ENCODE measurements at regions not wholly inside any gene's neighbourhood (a gene's known extent, or its start where the extent isn't known, plus 50 kb on each side); places are given as distances from the start of the nearest gene placed in this dataset.

- no peak overlapping the region for H3K4me3 ChIP-seq (replicated peaks in 1 of 3; ENCODE audit: insufficient read depth in 1 of 3, low read depth in 2 of 3, low read length in 3 of 3)
- H3K4me1 ChIP-seq (ENCODE audit: insufficient read depth, low read length): peaks cover 32% of the 10 kb centered on the region
- no peaks in the 10 kb centered on the region for H3K36me3 ChIP-seq (replicated peaks in 1 of 2; ENCODE audit: control insufficient read depth in 1 of 2, insufficient read depth in 2 of 2, low read length in 2 of 2)
- in situ Hi-C loops (cut with HindIII; ENCODE audit: extremely low pct_ligation_motif_present, low pct_unique_long_range_greater_than_20kb): no loop called here
- CTCF ChIA-PET (ENCODE audit: low intra/inter-chr PET ratio, low total read pairs): no interaction called here
- H3K27ac ChIP-seq (ENCODE audit: extremely low read length, insufficient read depth, low read length): no peak overlapping the region
- H2AFZ ChIP-seq (ENCODE audit: low read length): no peak overlapping the region
- H3K9me3 ChIP-seq (ENCODE audit: low read length): no peaks in the 10 kb centered on the region
- no TSS peak for BruUV-seq (replicated peaks)
- no peak for ATAC-seq
- no peaks in the 10 kb centered on the region for H3K79me2 ChIP-seq (ENCODE audit: insufficient read depth, low read length)
- intact Hi-C loops (cut with micrococcal nuclease; ENCODE audit: unreplicated experiment): no loop called here
- H3K4me2 ChIP-seq (ENCODE audit: low read depth, low read length): no peak overlapping the region
- POLR2A ChIA-PET: no interaction called here
- no peaks in the 10 kb centered on the region for H3K27me3 ChIP-seq (ENCODE audit: control insufficient read depth in 1 of 2, insufficient read depth in 2 of 2, low read length in 2 of 2)
- TF ChIP-seq TEAD2 (CRISPR knock-in tag; IDR thresholded peaks at IDR 0.05) (no peak), PCBP2 (optimal IDR thresholded peaks at IDR 0.05; ENCODE audit: low read depth, low read length, poor library complexity, severe bottlenecking) (peak; percentile 67), HNRNPK (IDR thresholded peaks at IDR 0.05; ENCODE audit: low read depth, low read length, poor library complexity, severe bottlenecking) (peak; percentile 100), PCBP1 (IDR thresholded peaks at IDR 0.05; ENCODE audit: borderline replicate concordance, low read depth, low read length) (peak; percentile 95)
- no peak for DNase-seq (ENCODE audit: low spot score)
- FAIRE-seq: no peak
- no peaks in the 10 kb centered on the region for H4K20me1 ChIP-seq (ENCODE audit: insufficient read depth, low read length)
- no peak overlapping the region for H3K9ac ChIP-seq (ENCODE audit: insufficient read depth, low read depth, low read length)
- WGBS (ENCODE audit: low lambda C conversion rate): 56% methylated on average over 2 of the region's 2 CpGs
Measured at GRCh38 chr6:40904583-40905194, 134.3 kb downstream of the UNC5CL start.

DNA sequence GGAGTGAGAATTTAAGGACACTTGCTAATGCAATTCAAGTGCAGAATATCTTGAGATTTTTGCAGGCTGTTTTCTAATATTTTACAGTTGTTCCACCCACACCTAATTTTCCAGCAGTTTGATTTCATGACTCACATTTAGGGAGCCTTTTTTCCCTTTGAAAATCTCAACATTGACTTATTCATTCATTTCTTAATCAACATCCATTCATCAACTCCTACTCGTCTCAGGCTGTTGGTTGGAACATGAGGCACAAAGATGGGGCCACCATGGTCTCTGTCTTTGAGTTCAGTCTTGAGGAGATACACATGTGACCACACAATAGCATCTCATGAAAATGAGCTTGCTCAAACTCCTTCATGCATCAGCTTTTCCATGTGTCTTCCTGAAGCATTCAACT is 135.6 kb downstream of the UNC5CL start:
- POLR2A ChIA-PET: no interaction called here
- peaks cover 45% of the 10 kb centered on the region for H3K4me1 ChIP-seq (ENCODE audit: insufficient read depth, low read length)
- intact Hi-C loops (cut with micrococcal nuclease; ENCODE audit: unreplicated experiment) (no loop called here), in situ Hi-C loops (cut with HindIII; ENCODE audit: extremely low pct_ligation_motif_present, low pct_unique_long_range_greater_than_20kb) (no loop called here)
- BruUV-seq (replicated peaks): no TSS peak
- CTCF ChIA-PET (ENCODE audit: low intra/inter-chr PET ratio, low total read pairs): no interaction called here
- no peak for TF ChIP-seq SMAD1 (CRISPR knock-in tag; IDR thresholded peaks at IDR 0.05; ENCODE audit: borderline replicate concordance, low read depth)
- H3K36me3 ChIP-seq (replicated peaks in 1 of 2; ENCODE audit: control insufficient read depth in 1 of 2, insufficient read depth in 2 of 2, low read length in 2 of 2): no peaks in the 10 kb centered on the region
- H2AFZ ChIP-seq (ENCODE audit: low read length): no peak overlapping the region
- no peaks in the 10 kb centered on the region for H3K79me2 ChIP-seq (ENCODE audit: insufficient read depth, low read length)
- no peaks in the 10 kb centered on the region for H3K27me3 ChIP-seq (ENCODE audit: control insufficient read depth in 1 of 2, insufficient read depth in 2 of 2, low read length in 2 of 2)
- no peak for DNase-seq (ENCODE audit: low spot score)
- no peak overlapping the region for H3K9ac ChIP-seq (ENCODE audit: insufficient read depth, low read depth, low read length)
- no peak overlapping the region for H3K4me3 ChIP-seq (replicated peaks in 1 of 3; ENCODE audit: insufficient read depth in 1 of 3, low read depth in 2 of 3, low read length in 3 of 3)
- no peaks in the 10 kb centered on the region for H3K9me3 ChIP-seq (ENCODE audit: low read length)
- ATAC-seq: no peak
- no peaks in the 10 kb centered on the region for H4K20me1 ChIP-seq (ENCODE audit: insufficient read depth, low read length)
- 67% methylated on average over 1 of the region's 1 CpG for whole genome bisulfite sequencing (ENCODE audit: low lambda C conversion rate)
- H3K4me2 ChIP-seq (ENCODE audit: low read depth, low read length): no peak overlapping the region
- FAIRE-seq: no peak
- H3K27ac ChIP-seq (ENCODE audit: extremely low read length, insufficient read depth, low read length): no peak overlapping the region
